ENCODE measurements at regions not wholly inside any gene's neighbourhood (a gene's known extent, or its start where the extent isn't known, plus 50 kb on each side); places are given as distances from the start of the nearest gene placed in this dataset.
"Not testable (repeated sequence)": the region's sequence is repeated elsewhere in the genome, so short reads cannot be mapped to it uniquely, and the experiment has no call there.

DNA sequence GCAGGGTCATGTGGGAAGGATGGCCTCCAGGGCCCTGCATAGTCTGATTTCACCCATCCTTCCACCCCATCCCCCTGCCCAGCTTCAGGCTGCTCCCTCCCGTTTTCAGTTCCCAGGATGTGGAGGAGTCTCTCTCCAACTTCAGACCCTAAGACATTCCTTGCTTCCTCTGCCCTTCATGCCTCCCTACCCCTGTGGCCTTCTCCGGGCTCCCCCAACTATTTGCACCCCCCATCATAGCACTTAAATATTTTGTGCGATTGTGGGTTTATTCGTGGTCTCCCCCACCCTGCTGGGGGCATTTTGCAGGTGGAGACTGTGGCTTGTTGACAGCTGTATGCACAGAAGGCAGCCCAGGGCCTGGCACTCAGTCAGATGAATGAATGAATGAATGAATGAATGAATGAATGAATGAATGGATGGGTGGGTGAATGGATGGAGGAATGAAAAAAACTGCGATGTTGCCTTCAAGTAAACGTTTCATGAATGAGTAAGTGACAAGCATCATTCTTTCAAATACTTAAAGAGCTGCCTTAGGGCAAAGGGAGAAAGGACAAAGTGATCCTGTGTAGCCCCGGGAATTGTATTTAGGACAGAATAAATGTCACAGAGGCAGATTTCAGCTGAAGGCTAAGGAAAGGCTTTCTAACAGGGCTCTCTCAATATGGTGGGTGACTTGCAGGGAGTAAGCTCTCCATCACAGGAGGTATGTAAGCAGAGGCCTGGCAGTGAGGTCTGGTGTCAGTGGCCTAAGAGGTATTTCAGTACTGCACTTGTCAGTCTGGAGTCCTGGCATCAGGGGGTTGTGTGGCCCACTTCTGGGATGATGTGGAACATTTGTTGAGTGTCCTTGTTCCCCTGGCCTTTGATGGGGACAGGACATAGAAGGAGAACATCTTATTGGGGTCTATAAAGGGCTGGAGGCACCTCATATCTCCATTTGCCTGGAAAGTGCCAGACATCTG is 156.4 kb downstream of the PTPRU start:
- no peak for DNase-seq (ENCODE audit: extremely low read depth in 1 of 2, low read depth in 1 of 2)

DNA sequence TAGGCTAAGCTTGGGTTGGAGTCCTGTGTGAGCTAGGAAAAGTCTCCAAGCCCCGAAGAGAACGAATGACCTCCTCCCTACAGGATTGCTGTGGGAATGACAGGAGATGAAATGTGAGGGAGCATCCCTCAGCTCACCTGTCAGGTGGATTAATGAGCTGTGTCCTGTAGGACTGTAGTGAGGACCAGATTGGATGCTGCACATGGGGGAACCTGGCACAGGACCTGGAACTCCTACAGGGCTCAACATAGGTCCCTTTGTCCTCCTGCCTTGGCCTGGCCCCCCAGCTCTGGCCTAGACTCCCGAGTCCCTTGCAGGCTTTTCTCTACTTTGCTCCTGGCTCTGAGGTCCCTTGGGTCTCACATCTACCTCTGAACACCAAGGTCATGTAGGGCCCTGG is 155.7 kb downstream of the PTPRU start:
- DNase-seq (ENCODE audit: extremely low read depth in 1 of 2, low read depth in 1 of 2): no peak

DNA sequence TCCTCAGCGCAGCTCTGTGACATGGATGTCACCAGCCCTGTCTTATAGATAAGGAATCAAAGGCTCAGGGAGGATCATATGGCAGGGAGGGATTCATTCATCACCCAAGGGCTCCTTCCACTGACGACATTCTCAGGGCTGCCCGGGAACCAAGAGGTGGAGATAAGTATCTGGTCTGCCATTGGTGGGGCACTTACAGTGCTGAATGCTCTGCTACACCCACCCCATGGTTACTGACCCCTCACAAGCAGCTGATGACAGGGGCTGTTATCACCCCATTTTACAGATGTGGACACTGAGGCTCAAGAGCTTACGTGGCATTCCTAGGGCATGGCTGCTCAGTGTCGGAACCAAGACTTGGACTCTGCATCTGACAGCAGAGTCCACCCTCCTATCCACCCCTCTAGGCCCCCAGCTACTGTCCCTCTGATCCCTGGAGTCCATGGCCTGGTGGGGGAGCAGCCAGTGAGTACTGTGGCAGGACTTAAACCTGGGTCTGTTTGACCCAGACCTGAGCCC is 155.1 kb downstream of the PTPRU start:
- DNase-seq (ENCODE audit: extremely low read depth in 1 of 2, low read depth in 1 of 2): no peak

DNA sequence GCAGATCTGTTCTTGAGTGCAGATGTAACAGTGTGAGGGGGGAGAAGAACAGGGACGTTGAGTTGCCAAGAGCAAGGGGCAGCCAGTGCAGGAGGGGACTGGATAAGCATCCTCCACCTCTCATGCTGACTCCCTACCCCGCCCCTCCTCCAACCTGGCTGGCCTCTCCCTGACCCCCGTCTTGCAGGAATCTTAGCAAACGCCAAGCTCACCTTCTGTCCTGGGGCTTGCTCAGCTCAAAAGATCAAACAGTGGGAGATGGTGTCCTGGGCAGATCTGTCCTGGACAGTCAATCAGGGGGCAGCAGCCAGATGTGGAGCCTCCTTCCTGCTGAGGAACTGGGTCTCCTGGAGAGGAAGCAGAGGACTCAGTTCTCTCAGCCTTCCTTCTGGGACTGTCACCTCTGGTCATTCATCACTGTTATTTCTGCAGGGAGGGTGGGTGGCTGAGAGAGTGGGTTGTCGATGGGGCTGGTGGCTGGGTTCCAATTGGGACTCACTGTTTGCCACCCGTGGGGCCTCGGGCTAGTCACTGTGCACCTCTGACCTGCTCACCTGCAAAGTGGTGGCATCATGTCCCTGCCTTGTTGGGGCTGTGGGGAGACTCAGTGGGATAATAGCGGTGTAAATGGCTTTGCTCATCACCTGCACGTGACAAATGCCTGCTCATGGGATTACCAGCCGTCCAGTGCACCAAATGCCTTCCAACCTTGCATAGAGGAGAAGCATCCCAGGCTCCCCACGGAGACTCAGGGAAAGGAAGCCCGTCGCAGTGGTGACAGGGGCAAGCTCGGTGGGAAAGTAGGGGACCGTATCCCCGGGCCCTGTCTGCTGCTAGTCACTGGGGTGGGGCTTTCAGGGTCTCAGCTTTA is 154.4 kb downstream of the PTPRU start:
- DNase-seq (ENCODE audit: extremely low read depth in 1 of 2, low read depth in 1 of 2): no peak

DNA sequence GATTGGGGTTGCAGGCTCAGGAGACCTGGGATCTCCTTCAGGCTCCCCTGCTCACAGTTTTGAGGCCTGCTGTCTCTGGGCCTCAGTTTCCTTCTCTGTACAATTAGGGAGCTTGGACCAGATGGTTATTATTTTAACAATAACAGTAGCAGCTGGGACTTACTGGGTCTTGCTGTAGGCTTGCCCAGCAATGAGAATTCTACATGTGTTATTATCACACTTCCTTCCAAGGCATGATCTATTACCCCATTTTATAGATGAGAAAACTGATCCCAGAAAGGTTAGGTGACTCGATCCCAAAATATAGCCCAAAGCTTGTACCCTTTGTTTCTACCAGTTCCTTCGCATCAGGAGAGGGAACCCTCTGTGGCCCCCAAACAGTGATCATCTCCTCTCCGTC is 153.8 kb downstream of the PTPRU start:
- no peak for DNase-seq (ENCODE audit: extremely low read depth in 1 of 2, low read depth in 1 of 2)

DNA sequence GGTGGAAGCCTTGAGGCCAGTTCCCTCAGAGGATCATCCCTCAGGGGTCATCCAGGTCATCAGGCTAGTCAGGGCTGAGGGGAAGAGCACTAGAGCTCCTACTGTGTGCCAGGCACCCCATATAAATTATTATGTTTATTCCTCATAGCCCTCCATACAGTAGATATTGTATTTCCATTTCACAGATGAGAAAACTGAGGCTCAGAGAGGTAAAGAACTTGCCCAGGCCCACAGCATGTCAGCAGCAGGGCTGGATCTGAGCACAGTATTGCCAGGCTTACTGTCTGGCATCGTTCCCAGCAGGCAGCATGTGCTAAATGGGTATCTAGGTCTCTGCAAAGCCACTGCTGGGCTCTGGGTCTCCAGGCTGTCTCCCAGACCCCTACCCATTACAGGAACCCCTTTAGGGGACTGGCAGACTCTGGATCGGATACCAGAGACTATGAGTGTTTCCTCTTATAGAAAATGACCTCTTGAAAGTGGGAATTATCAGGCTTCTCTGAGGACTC is 153.3 kb downstream of the PTPRU start:
- DNase-seq (ENCODE audit: extremely low read depth in 1 of 2, low read depth in 1 of 2): no peak

DNA sequence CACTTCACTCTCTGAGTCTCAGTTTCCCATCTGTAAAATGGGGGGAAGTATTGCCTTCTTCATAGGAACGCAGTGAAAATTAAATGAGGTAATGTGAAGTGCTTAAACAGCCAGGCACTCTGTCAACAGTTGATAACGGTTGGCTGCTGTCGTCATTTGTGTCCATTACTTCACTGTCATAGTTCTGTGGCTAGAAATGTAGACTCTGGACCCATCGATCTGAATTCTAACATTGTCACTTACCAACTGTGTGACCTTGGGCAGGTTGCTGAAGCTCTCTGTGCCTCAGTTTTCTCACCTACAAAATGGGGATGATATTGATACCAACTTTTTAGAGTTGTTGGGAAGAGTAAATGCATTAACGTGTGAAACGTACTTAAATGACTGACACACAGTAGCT is 152.6 kb downstream of the PTPRU start:
- no peak for DNase-seq (ENCODE audit: extremely low read depth in 1 of 2, low read depth in 1 of 2)

DNA sequence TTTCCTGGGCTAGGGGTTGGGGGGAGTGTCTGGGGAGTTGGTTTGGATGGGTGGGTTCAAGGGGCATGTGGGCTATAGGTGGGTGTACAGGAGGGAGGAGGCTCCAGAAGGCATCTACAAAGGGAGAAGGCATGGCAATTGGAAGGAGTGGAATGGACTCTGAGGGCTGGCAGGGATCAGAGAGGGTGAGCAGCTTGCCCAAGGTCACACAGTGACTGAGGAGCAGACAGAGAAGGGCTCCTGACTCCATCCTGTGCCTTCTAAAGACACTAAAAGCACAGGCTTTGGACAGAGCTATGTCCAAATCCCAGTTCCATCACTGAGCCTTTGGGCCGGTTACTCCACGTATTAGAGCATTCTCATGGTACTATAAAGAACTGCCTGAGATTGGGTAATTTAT is 151.8 kb downstream of the PTPRU start:
- DNase-seq (ENCODE audit: extremely low read depth in 1 of 2, low read depth in 1 of 2): no peak

DNA sequence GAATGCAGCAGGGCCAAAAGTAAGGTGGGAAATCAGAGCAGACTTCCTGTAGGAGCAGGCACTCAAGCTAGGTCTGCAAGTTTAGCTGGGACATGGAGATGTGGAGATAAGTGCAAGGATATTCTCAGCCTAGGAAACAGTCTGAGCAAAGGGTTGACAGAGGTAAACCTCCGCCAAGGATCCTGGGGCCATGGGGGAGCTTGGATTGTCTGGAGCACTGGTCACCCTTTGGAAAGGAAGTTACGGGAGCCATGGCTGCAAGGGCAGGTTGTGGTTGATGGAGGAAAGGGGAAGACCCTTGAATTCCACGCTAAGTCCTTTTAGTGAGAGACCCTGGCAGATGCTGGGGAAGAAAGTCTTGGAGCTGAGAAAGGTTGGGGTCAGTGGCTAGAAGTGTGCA is 150.9 kb downstream of the PTPRU start:
- no peak for DNase-seq (ENCODE audit: extremely low read depth in 1 of 2, low read depth in 1 of 2)

DNA sequence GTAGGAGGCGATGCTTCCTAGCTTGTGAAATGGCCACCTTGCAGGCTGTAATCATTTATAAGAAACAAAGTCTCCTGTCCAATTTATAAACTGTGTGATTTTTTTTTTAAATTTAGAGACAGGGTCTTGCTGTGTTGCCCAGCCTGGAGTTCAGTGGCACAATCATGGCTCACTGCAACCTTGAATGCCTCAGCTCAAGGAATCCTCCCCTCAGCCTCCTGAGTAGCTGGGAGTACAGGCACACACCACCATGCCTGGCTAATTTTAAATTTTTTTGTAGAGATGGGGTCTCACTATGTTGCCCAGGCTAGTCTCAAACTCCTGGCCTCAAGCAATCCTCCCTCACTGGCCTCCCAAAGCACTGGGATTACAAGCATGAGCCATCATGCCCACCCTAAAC is 150.1 kb downstream of the PTPRU start:
- not testable (repeated sequence) for DNase-seq (ENCODE audit: extremely low read depth in 1 of 2, low read depth in 1 of 2)

DNA sequence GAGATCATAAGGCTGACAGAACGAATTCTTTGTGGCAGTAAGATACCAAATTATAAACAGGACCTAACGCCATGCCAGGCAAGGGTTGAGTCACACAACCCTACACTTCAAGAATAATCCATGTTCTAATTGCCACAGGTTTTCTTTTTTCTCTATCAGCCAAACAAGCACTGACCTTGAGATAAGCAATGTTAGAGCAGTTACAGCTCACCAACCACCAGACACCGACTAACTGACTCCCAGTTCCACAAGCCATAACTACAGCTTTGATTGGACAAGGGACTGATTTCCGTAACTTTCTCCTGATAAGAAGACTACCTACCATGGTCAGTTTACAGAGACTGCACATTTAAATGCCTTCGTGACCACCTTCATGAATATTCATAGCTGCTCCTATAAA is 149.6 kb downstream of the PTPRU start:
- no peak for DNase-seq (ENCODE audit: extremely low read depth in 1 of 2, low read depth in 1 of 2)

DNA sequence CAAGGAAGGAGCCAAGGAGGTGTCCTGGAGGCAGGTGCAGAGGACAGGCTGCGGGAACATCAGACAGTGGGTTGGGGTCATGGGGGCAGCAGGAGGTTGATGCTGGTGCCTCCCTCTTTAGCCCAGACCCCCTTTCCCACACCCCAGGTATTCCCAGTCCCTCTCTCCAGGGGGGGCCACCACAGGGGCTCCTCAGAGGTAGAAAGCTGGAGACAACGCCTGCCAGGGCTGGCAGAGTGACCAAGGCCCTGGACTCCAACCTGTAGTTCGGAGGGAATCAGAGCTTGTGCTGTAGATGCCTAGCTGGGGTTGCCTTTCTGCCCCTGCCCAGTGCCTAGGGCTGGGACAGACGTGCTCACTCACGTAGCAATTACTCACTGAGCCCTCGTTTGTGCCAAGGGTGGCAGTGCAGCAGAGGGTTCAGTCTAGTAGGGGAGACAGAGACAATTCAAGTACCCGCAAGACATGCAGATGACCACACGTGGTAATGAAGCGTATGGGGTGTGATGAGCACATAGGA is 148.2 kb downstream of the PTPRU start:
- no peak for DNase-seq (ENCODE audit: extremely low read depth in 1 of 2, low read depth in 1 of 2)

DNA sequence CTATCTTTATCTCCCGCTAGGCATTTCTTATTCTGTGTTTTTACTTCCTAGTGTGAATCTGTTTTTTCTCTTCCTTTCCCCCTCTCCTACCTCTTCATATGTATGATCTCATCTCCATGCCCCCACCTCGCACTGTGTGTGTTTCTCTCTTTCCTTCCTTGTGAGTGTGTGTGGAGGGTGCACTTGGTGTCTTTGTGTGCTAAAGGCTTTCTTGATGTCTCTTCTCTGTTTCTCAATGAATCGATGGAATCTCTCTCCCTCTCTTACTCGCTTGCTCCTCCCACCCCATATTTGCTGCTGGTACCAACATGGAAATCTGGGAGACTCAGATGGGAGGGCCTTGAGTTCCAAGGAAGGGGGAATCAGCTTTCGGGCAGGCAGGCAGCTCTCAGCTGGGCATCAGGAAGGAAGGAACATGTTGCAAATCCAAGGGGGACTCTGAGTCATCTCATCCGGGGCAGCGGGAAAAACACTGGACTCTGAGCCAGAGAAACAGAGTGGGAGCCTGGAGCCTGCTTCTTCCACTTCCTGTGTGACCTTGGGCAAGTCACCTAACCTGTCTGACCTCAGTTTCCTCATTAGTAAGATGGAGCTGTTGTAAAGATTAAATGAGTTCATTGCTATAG is 147.5 kb downstream of the PTPRU start:
- no peak for DNase-seq (ENCODE audit: extremely low read depth in 1 of 2, low read depth in 1 of 2)

DNA sequence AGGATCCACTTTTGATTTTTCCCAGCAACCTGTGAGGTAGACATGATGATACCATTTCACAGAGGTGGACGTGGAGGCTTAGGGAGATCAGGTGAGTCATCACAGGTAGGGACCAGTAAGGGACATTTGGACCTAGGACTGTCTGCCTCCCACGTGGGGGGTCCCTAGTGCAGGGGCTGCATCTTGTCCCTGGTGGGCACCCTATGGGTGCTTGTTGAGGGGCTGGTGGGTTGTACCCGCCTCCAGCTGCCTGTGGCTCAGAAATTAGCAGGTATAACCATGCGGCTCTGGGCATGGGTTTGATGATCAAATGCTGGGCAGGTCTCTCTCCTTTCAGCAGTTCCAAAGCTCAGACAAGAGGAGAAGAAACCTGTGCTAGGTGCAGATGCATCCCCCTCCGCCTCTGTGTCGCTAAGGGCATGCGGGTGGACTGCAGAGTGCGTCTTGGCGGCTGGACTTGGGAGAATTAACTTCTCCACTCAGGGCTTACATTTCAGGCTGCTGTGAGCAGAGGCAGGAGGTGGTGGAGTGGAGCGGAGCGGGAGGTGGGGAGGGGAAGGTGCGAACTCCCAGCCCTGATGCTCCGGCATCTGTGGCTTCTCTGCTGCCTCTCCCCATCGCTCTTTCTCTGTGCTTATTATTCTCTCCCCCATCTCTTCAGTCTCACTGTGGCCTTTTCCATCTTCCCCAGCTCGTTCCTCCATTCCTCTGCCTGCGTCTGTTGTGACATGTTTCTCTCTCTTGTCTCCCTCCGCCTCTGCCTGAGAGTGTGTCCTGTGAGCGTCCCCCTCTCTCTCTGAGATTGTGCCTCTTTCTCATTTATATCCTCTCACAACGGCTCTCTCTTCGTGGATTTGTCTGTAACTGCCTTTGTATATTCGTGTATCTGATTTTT is 146.8 kb downstream of the PTPRU start:
- DNase-seq (ENCODE audit: extremely low read depth in 1 of 2, low read depth in 1 of 2): no peak

DNA sequence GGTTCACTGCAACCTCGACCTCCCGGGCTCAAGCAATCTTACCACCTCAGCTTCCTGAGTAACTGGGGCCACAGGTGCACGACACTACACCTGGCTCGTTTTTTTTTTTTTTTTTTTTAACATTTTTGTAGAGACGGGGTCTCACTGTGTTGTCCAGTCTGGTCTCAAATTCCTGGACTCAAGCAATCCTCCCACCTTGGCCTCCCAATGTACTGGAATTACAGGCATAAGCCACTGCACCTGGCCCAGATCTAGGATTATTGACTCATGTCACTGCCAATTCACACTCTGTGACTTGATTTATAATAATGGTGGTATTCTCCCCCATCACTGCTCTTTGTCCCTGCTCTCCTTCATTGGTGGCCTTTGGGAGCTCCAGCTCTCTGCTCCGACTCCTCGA is 145.1 kb downstream of the PTPRU start:
- no peak for DNase-seq (ENCODE audit: extremely low read depth in 1 of 2, low read depth in 1 of 2)

DNA sequence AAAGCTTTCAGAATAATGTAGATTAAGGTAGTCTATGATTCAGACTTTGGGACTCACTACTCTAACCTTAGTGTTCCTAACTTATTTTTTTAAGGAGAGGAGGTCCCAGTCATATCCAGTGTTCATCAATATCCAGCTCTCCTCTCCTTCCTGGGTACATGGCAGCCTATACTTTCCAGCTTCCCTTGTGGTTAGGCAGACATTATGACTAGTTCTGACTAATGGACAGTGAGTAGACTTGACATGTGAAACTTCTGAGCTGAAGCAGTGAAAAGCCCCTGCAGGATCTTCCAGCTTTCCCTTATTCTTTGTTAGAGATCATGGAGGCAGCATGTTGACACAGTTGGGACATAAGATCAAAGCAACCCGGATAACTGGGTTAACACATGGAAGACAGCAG is 144.2 kb downstream of the PTPRU start:
- DNase-seq (ENCODE audit: extremely low read depth in 1 of 2, low read depth in 1 of 2): no peak

DNA sequence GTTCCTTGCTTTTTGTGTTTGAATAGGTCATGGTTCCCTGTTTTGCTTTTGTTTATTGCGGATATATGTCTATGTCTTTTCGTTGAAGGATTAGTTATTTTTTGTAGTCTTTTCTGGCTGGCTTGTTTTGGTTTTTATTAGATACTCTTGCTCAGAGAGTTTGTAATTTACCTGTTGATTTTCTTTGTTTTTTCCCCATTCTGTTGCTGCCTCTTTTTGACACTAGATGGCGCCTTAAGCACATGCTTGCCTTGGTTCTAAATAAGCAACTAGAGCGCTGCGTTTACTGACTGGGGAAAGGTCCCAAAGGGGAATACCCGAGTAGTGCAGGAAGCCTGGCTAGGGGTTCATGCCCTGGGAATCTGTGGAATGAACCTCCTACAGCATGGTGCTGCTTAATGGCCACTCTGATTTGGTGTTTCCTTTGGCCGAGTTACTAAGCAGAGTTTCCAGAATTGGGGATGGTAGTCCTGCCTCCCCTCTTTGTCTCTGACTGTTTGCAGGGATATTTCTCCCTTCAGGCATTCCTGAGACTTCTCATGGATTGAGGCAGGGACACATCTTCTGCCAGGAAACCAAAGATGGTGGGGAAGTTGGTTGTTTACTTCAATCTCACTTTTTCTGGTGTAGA is 143.2 kb downstream of the PTPRU start:
- peak in 1 of 2 donors; percentile 5 for DNase-seq (ENCODE audit: extremely low read depth in 1 of 2, low read depth in 1 of 2)
